Ishikawa (cell line): ENCODE measurements at regions not wholly inside any gene's neighbourhood (a gene's known extent, or its start where the extent isn't known, plus 50 kb on each side); places are given as distances from the start of the nearest gene placed in this dataset.

ENCODE experiments used
- CEBPB ChIP-seq: IDR thresholded peaks from 2 replicates; pipeline ENCODE4 v1.6.1; 2012
- CREB1 ChIP-seq: IDR thresholded peaks from 2 replicates; pipeline ENCODE4 v1.6.1; 2012; ENCODE audit warnings: low read depth
- EGR1 ChIP-seq: IDR thresholded peaks from 2 replicates; pipeline ENCODE4 v1.6.1; 2012
- EP300 ChIP-seq: IDR thresholded peaks from 2 replicates; pipeline ENCODE4 v1.6.1; 2012; ENCODE audit warnings: borderline replicate concordance
- FOXM1 ChIP-seq: IDR thresholded peaks from 2 replicates; pipeline ENCODE4 v1.6.1; 2012; ENCODE audit warnings: low read depth, borderline replicate concordance
- MAX ChIP-seq: IDR thresholded peaks from 2 replicates; pipeline ENCODE4 v1.6.1; 2012
- NFIC ChIP-seq: IDR thresholded peaks from 2 replicates; pipeline ENCODE4 v1.6.1; 2012
- RAD21 ChIP-seq: IDR thresholded peaks from 2 replicates; pipeline ENCODE4 v1.6.1; 2012; ENCODE audit warnings: low read depth
- REST ChIP-seq: IDR thresholded peaks from 2 replicates; pipeline ENCODE4 v1.6.1; 2012; ENCODE audit warnings: low read depth, mild to moderate bottlenecking
- TAF1 ChIP-seq: IDR thresholded peaks from 2 replicates; pipeline ENCODE4 v1.6.1; 2012; ENCODE audit warnings: low read depth, mild to moderate bottlenecking
- TCF12 ChIP-seq: IDR thresholded peaks from 2 replicates; pipeline ENCODE4 v1.6.1; 2012; ENCODE audit warnings: low read depth
- TEAD4 ChIP-seq: IDR thresholded peaks from 2 replicates; pipeline ENCODE4 v1.6.1; 2012
- USF1 ChIP-seq: IDR thresholded peaks from 2 replicates; pipeline ENCODE4 v1.6.1; 2012
- YY1 ChIP-seq: IDR thresholded peaks from 2 replicates; pipeline ENCODE4 v1.6.1; 2012; ENCODE audit warnings: low read depth
- ZBTB7A ChIP-seq: IDR thresholded peaks from 2 replicates; pipeline ENCODE4 v1.6.1; 2012; ENCODE audit warnings: low read depth

DNA sequence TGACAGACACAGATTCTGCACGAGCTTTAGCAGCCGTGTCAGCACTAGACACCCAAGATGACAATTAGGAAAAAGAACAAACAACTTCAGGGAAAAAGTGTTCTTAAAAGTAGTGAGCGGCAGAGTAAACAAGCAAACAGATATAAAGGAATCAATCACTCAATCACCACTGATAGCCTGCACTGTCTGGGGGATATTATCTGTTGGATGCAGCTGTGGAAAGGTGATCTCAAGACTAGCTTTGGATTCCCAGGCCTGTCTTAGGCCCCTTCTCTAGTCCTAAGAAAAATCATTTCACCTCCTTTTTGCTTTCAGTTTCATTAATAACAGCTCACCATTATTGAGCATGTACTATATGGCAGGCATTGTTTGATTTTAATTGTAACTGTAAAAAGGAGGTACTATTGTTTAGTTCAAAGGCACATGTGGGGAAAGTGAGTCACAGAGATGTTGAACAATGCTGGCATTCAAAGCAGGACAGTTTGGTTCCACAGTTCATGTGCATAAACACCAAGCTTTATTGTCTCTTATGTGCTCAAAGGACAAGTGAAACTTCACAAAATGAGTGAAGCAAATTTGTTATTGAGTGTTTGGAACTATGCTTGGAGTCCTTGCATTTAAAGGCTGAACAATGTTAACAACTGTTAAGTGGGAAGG, 147.3 kb upstream of the TCF4 start:
- no peak for TF ChIP-seq REST
- no peak for TF ChIP-seq CEBPB
- TF ChIP-seq ZBTB7A = no peak
- no peak for TF ChIP-seq TAF1
- TF ChIP-seq FOXM1 = no peak
- TF ChIP-seq MAX = no peak
- TF ChIP-seq RAD21 = no peak

GRCh38 chr18:55732227-55733106, 144.5 kb upstream of the TCF4 start:
- TF ChIP-seq RAD21 (no peak), NFIC (no peak), USF1 (no peak), REST (no peak), EP300 (no peak), CREB1 (no peak), ZBTB7A (no peak), MAX (no peak)

GRCh38 chr18:55731594-55732042, 143.6 kb upstream of the TCF4 start:
- TF ChIP-seq NFIC = no peak
- TF ChIP-seq RAD21 = no peak
- no peak for TF ChIP-seq EP300
- TF ChIP-seq MAX = no peak
- TF ChIP-seq FOXM1 = no peak
- TF ChIP-seq CREB1 = no peak
- TF ChIP-seq YY1 = no peak
- TF ChIP-seq CEBPB = no peak
- TF ChIP-seq REST = no peak

- no peak for TF ChIP-seq EGR1
- no peak for TF ChIP-seq REST
- TF ChIP-seq ZBTB7A = no peak
- TF ChIP-seq CREB1 = no peak
- no peak for TF ChIP-seq TEAD4
- TF ChIP-seq USF1 = no peak
- no peak for TF ChIP-seq YY1
- TF ChIP-seq MAX = no peak
- no peak for TF ChIP-seq FOXM1
- no peak for TF ChIP-seq RAD21
- no peak for TF ChIP-seq CEBPB
- no peak for TF ChIP-seq EP300
- TF ChIP-seq NFIC = no peak
- no peak for TF ChIP-seq TCF12
- TF ChIP-seq TAF1 = no peak
These were observed 125.7 kb upstream of the TCF4 start for GRCh38 chr18:55713707-55714106.
